Activated CD4-positive, alpha-beta T cell treated with anti-CD3 and anti-CD28 coated beads for 24 hours (primary cell): ENCODE measurements at regions not wholly inside any gene's neighbourhood (a gene's known extent, or its start where the extent isn't known, plus 50 kb on each side); places are given as distances from the start of the nearest gene placed in this dataset.

ENCODE experiments used
- DNase-seq, 2 donors: peaks; one replicate each; pipeline ENCODE4 v3.0.0-alpha.2; 2020; ENCODE audit warnings: low read depth in 2 of 2

DNA sequence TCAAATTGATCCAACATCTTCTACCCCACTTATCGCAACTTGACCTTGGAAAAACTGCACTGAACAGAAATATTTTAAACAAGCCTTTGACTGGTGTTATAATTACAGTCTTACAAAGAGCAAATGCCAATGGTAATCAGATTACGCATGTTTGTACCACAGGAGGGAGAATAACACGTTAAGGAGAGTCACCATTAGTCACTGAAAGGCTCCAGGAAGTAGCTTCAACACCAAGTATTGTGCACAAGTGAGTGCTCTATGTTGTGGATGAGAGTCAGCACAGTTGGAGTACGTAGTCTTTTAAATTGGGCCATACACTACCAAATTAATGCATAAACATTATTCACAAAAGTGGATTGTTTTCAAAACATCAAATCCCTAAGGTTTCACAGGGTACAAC, 1081.5 kb upstream of the TENM3 start:
- no peak for DNase-seq

DNA sequence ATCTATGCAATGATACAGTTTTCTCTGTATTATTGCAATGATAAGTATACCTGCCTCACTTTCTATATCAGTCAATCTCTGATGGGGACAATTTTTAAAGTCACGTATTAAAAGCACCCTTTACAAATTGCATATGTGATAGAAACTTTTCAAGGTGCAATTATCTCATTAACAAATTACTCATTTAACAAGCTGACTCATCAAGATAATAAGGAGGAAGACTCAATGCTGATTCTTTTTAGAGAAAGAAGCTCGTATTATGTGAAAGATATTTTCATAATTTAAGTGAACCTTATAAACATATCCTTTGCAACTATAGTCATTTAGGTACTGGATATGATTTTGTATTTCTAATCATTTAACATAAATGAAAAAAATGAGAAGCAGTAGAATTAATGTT, 1080.9 kb upstream of the TENM3 start:
- no peak for DNase-seq

- DNase-seq = no peak
Observed at GRCh38 chr4:181162676-181163075, 1080.5 kb upstream of the TENM3 start.

GRCh38 chr4:181166742-181167399, 1076.3 kb upstream of the TENM3 start:
- no peak for DNase-seq

- no peak for DNase-seq
Observed at GRCh38 chr4:181168011-181168805, 1075.0 kb upstream of the TENM3 start.

- no peak for DNase-seq
Observed at GRCh38 chr4:181173046-181173445, 1070.2 kb upstream of the TENM3 start.

- DNase-seq = no peak
Observed at GRCh38 chr4:181176306-181176705, 1066.9 kb upstream of the TENM3 start.

- no peak for DNase-seq
Observed at GRCh38 chr4:181181331-181181730, 1061.9 kb upstream of the TENM3 start.

GRCh38 chr4:181189751-181190150, 1053.5 kb upstream of the TENM3 start:
- DNase-seq = no peak

DNA sequence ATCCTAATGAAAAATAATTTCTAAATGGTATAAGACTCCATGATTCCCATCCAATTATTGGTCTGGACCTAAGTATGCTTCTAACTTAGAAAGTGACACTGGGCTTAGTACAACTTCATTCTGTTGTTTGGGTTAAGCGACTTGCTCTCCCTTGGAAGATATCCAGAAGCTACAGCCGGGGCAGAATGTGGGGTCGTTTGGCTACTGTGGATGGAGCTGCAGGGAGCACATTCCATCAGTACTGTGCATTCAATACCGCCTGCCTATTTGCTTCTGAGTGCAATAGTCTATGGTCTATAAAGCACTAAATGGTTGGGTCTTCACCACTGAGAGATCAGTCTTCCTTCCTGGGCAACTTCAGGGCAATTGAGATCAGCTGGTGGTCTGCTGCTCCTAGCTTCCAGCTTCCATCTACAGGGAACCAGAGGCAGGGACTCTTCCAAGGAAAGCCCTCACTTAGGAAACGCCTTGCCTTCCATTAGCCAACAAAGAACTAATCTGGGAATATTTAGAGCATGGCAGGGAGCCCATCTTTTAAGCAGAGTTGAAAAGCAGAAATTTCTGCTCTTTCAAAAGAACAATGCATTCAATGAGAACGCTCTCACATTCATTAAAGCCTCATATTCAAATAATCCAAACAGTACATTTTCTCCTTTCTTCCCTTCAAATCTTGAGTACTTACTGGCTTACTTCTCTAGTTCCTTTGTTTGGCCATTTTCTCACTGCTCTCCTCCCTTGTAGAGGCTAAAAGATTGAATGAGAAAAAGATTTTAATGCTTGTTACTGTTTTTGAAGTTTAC, 1049.9 kb upstream of the TENM3 start:
- no peak for DNase-seq

DNA sequence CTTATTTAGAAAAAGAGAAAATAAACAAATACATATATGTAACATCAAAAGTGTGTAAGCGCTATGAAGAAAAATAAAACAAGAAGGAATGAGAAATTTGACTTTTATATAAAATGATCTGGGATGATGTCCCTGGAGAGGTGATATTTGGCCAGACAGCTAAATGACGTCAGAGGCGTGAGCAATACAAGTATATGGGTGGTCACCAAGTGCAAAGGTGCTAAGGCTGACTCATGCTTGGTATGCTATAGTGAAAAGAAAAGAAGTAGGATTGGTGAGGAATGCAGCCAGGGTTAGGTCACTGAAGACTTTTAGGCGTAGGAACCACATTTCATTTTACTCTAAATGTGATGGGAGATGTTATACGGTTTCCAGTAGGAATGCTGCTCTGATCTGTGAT, 1049.1 kb upstream of the TENM3 start:
- DNase-seq = no peak

DNA sequence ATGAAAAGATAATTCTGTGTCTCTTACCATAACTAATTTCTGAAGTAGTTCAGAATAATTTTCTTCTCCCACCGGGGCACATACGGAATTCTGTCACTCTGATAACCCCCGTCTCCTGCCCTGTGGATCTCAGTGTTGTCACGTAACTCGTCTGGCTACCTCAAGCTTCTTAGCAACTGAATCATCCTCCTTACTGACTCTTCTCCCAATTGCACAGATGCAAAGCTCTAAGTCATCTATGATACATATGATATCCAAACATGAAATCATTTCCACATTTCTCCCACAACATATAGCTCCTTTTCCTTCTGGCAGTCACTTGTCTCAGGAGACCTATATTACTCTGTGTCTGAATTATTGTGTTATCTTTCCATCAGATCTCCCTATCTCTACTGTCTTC, 1043.1 kb upstream of the TENM3 start:
- no peak for DNase-seq

- no peak for DNase-seq
Observed at GRCh38 chr4:181202240-181202639, 1041.0 kb upstream of the TENM3 start.

- DNase-seq = no peak
Observed at GRCh38 chr4:181204109-181204508, 1039.1 kb upstream of the TENM3 start.

GRCh38 chr4:181213551-181213950, 1029.7 kb upstream of the TENM3 start:
- DNase-seq = no peak

GRCh38 chr4:181216501-181216900, 1026.7 kb upstream of the TENM3 start:
- no peak for DNase-seq

GRCh38 chr4:181219783-181220416, 1023.3 kb upstream of the TENM3 start:
- no peak for DNase-seq

DNA sequence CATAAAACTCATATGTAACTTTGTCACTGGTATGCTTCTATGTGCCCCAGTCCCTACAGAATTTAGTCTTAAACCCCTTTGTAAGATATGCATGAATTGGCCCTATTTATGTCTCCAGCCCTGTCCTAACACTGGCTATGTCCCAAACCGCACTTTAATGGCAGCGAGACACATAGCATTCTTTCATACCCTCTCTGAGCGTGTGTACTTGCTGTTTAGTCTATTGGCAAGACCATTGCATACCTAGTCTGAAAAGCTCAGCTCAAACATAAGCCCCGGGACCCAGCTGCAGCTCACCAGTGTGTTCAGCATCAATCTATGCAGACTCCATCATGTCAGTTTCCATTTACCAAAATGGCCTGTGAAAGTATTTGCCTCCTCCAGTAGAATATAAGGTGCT, 1018.4 kb upstream of the TENM3 start:
- no peak for DNase-seq

- no peak for DNase-seq
Observed at GRCh38 chr4:181225616-181226261, 1017.5 kb upstream of the TENM3 start.

- DNase-seq = no peak
Observed at GRCh38 chr4:181234951-181235680, 1008.1 kb upstream of the TENM3 start.

DNA sequence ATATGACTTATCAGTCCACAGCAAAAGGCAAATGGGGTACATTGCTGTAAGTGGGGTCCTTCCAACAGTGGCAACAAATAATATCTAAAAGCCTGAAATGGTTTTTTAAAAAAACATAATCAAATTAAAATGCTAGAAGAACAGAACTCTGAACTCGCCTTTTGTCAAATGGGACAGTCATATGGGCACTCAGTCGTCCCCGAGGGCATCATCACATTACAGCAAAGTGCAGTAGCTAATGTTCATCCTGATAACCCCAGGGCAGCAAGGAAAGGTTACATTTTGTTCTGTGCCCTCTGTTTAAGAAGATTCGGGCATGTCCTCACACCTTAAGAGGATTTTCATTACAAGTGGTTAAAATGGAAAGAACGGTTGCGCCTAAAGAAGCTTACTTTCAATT, 997.9 kb upstream of the TENM3 start:
- DNase-seq = no peak
